ENCODE measurements at regions not wholly inside any gene's neighbourhood (a gene's known extent, or its start where the extent isn't known, plus 50 kb on each side); places are given as distances from the start of the nearest gene placed in this dataset.

DNA sequence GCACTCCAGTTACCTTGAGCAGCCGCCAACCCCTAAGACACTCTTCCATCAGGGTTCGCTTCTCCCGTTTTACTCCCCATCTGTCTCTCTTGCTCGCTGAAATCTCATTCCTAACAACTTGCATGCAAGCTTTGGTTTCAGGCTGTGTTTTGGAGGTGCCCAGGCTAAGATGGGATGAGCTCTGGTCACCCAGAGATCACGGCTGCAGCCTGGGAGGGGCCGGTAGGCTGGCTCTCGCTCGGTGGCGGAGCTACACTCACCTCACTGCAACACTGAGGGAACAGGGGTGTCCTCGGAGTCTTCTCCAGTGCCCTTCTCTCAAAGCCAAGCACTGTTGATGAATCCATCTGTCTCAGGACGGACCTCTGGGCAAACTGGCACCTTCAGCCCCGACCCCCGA lies 197.5 kb downstream of the BARX2 start:
- TF ChIP-seq, protein P1, sequence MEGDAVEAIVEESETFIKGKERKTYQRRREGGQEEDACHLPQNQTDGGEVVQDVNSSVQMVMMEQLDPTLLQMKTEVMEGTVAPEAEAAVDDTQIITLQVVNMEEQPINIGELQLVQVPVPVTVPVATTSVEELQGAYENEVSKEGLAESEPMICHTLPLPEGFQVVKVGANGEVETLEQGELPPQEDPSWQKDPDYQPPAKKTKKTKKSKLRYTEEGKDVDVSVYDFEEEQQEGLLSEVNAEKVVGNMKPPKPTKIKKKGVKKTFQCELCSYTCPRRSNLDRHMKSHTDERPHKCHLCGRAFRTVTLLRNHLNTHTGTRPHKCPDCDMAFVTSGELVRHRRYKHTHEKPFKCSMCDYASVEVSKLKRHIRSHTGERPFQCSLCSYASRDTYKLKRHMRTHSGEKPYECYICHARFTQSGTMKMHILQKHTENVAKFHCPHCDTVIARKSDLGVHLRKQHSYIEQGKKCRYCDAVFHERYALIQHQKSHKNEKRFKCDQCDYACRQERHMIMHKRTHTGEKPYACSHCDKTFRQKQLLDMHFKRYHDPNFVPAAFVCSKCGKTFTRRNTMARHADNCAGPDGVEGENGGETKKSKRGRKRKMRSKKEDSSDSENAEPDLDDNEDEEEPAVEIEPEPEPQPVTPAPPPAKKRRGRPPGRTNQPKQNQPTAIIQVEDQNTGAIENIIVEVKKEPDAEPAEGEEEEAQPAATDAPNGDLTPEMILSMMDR (IDR thresholded peaks at IDR 0.05): no peak
- TF ChIP-seq POLR2AphosphoS5 (IDR thresholded peaks at IDR 0.05) (no peak), POLR2A (IDR thresholded peaks at IDR 0.05; ENCODE audit: low read depth) (no peak)

Data from esophagus muscularis mucosa (tissue), 3 donors.